HCT116 (cell line): ENCODE measurements at regions not wholly inside any gene's neighbourhood (a gene's known extent, or its start where the extent isn't known, plus 50 kb on each side); places are given as distances from the start of the nearest gene placed in this dataset.

Source experiments
- ATAC-seq: fragments of 200-7000 bp; cut with Tn5 transposase; 2 replicates; pipeline ENCODE4 v1.9.1; 2020; ENCODE audit warnings: mild to moderate bottlenecking, moderate library complexity
- BruUV-seq: library from RNA; stranded (reverse); fragments of 400-500 nt; replicated peaks from 2 replicates; lab custom pipeline; 2021; lab: Mats Ljungman, UMichigan
- CTCF ChIA-PET: fragments of 300-600 bp; sonication (Branson Sonifier 250); formaldehyde crosslinking; loops from one replicate; lab custom pipeline; 2021; ENCODE audit warnings: antibody characterized with exemption; lab: Charles Lee
- POLR2A ChIA-PET: fragments of 300-600, 350-600 bp; sonication (Branson Sonifier 250); formaldehyde crosslinking; loops from one replicate; lab custom pipeline; 2021; ENCODE audit warnings: antibody characterized with exemption; lab: Charles Lee
- RAD21 ChIA-PET, 2 experiments: fragments of 300-600 bp; sonication (Branson Sonifier 250); formaldehyde crosslinking; loops; one replicate each; lab custom pipeline; 2023; ENCODE audit warnings: low total read pairs in 2 of 2; ENCODE audit not compliant: uncharacterized antibody in 2 of 2, unreplicated experiment in 2 of 2, low non-redundant PET in 1 of 2; lab: Charles Lee
- DNase-seq: peaks from one replicate; pipeline ENCODE4 v3.0.0-alpha.2; 2010; ENCODE audit warnings: low read depth, low spot score
- H2AFZ ChIP-seq: fragments of 200-600 bp; shearing (Covaris generic), sonication (generic); 2 replicates; pipeline ENCODE4 v1.6.1; 2017; ENCODE audit warnings: low read depth, mixed run types, mixed read lengths, antibody characterized with exemption, low read length; ENCODE audit not compliant: poor library complexity, severe bottlenecking
- H3K27ac ChIP-seq: 2 replicates; pipeline ENCODE4 v1.5.1; 2012; ENCODE audit warnings: low read depth, low read length
- H3K27me3 ChIP-seq: fragments of 200-600 bp; sonication (generic); 2 replicates; pipeline ENCODE4 v1.6.1; 2016; ENCODE audit warnings: mixed run types, low read length, mixed read lengths; ENCODE audit not compliant: insufficient read depth
- H3K36me3 ChIP-seq, 2 experiments: fragments of 200-500 bp in 1 of 2; fragments of 200-600 bp in 1 of 2; sonication (Bioruptor generic) in 1 of 2; sonication (generic) in 1 of 2; 2 replicates each; pipeline versions ENCODE4 v1.5.1 to v1.6.1; 2014 to 2016; ENCODE audit warnings: low read length in 2 of 2, inconsistent platforms in 1 of 2, mixed read lengths in 1 of 2, mixed run types in 1 of 2; ENCODE audit not compliant: insufficient read depth in 2 of 2, control insufficient read depth in 1 of 2
- H3K4me1 ChIP-seq, 2 experiments: fragments of 200-600 bp in 1 of 2; sonication (generic) in 1 of 2; 2 replicates each; pipeline versions ENCODE4 v1.5.1 to v1.6.1; 2012 to 2017; ENCODE audit warnings: low read length in 2 of 2, inconsistent platforms in 1 of 2, mild to moderate bottlenecking in 1 of 2, mixed read lengths in 1 of 2, mixed run types in 1 of 2, moderate library complexity in 1 of 2; ENCODE audit not compliant: insufficient read depth in 2 of 2, control insufficient read depth in 1 of 2
- H3K4me2 ChIP-seq: fragments of 200-600 bp; sonication (generic); 2 replicates; pipeline ENCODE4 v1.6.1; 2017; ENCODE audit warnings: mixed run types, low read length, mixed read lengths
- H3K4me3 ChIP-seq, 2 experiments: fragments of 200-600 bp in 1 of 2; sonication (generic) in 1 of 2; replicated peaks in 1 of 2; 2 replicates each; pipeline ENCODE4 v1.5.1; 2011 to 2016; ENCODE audit warnings: low read length in 2 of 2, control low read depth in 1 of 2, low read depth in 1 of 2, mild to moderate bottlenecking in 1 of 2, mixed read lengths in 1 of 2, mixed run types in 1 of 2
- H3K79me2 ChIP-seq: fragments of 200-600 bp; sonication (generic); 2 replicates; pipeline ENCODE4 v1.6.1; 2017; ENCODE audit warnings: mild to moderate bottlenecking, mixed run types, low read length, moderate library complexity, mixed read lengths; ENCODE audit not compliant: insufficient read depth
- H3K9ac ChIP-seq: fragments of 200-600 bp; sonication (generic); 2 replicates; pipeline ENCODE4 v1.6.1; 2016; ENCODE audit warnings: low read length, mixed read lengths
- H3K9me2 ChIP-seq: fragments of 200-600 bp; sonication (generic), shearing (Covaris generic); 2 replicates; pipeline ENCODE4 v1.6.1; 2017; ENCODE audit warnings: mixed run types, mild to moderate bottlenecking, moderate library complexity; ENCODE audit not compliant: insufficient read depth
- H3K9me3 ChIP-seq, 2 experiments: fragments of 200-500 bp in 1 of 2; fragments of 200-600 bp in 1 of 2; sonication (Bioruptor generic) in 1 of 2; sonication (generic) in 1 of 2; 2 replicates each; pipeline ENCODE4 v1.6.1; 2014 to 2017; ENCODE audit warnings: low read length in 2 of 2, mixed read lengths in 2 of 2, inconsistent platforms in 1 of 2, low read depth in 1 of 2, mild to moderate bottlenecking in 1 of 2, mixed run types in 1 of 2, moderate library complexity in 1 of 2; ENCODE audit not compliant: control insufficient read depth in 1 of 2, insufficient read depth in 1 of 2
- H4K20me1 ChIP-seq: fragments of 200-600 bp; sonication (generic), shearing (Covaris generic); 2 replicates; pipeline ENCODE4 v1.6.1; 2017; ENCODE audit warnings: mixed run types, mild to moderate bottlenecking, moderate library complexity; ENCODE audit not compliant: insufficient read depth
- CEBPB ChIP-seq: IDR thresholded peaks from 2 replicates; pipeline ENCODE4 v1.6.1; 2012; ENCODE audit warnings: low read depth
- EGR1 ChIP-seq: IDR thresholded peaks from 2 replicates; pipeline ENCODE4 v1.6.1; 2012; ENCODE audit warnings: low read depth
- EZH2 ChIP-seq: fragments of 200-600 bp; sonication (generic); IDR thresholded peaks from 2 replicates; pipeline ENCODE4 v1.6.1; 2017; ENCODE audit warnings: antibody characterized with exemption, mixed run types
- MAX ChIP-seq: IDR thresholded peaks from 2 replicates; pipeline ENCODE4 v1.6.1; 2012
- SRF ChIP-seq: IDR thresholded peaks from 2 replicates; pipeline ENCODE4 v1.6.1; 2012; ENCODE audit warnings: low read depth
- YY1 ChIP-seq: IDR thresholded peaks from 2 replicates; pipeline ENCODE4 v1.6.1; 2011; ENCODE audit warnings: low read length, low read depth, moderate library complexity, mild to moderate bottlenecking; ENCODE audit not compliant: insufficient replicate concordance; ENCODE audit errors: extremely low read depth
- intact Hi-C: fragments of 100-400 bp; cut with micrococcal nuclease; formaldehyde crosslinking; loops from 2 replicates; pipeline ENCODE4 v1.10.0; 2022
- TF ChIP-seq, protein P1 (sequence below): IDR thresholded peaks from 2 replicates; pipeline ENCODE4 v1.6.1; 2012

DNA sequence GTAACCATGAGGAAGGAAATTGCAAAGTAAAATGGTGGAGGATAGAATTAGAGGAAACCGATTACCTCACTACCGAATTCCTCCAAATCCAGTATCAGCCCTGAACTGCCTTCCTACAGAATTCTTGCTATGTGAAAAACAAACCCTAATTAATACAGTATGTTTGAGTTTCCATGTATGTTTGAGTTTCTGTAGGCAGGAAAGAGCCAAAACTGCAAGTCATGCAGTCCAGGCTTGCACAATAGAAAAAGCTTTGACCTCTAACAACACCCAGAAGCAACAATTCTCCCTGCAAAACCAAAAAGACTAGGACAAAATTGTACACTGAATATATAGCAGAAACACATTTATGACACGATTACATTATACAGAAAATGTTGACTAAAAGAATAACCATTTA is 614.8 kb downstream of the DIPK2A start:
- no TSS peak for BruUV-seq
- Histone ChIP-seq H3K4me2 (no peak overlapping the region), H3K4me1 (no peaks in the 10 kb centered on the region), H3K9ac (no peak overlapping the region), H3K79me2 (no peaks in the 10 kb centered on the region), H3K27ac (no peak overlapping the region), H3K36me3 (no peaks in the 10 kb centered on the region), H3K27me3 (no peaks in the 10 kb centered on the region), H2AFZ (no peak overlapping the region), H3K9me2 (no peaks in the 10 kb centered on the region), H3K4me3 (no peak overlapping the region), H3K9me3 (no peaks in the 10 kb centered on the region), H4K20me1 (no peaks in the 10 kb centered on the region)
- ChIA-PET RAD21 (no interaction called here), CTCF (no interaction called here), POLR2A (no interaction called here)
- TF ChIP-seq, protein P1, sequence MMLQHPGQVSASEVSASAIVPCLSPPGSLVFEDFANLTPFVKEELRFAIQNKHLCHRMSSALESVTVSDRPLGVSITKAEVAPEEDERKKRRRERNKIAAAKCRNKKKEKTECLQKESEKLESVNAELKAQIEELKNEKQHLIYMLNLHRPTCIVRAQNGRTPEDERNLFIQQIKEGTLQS, result no peak
- TF ChIP-seq EGR1 (no peak), EZH2 (no peak), YY1 (no peak)
- ATAC-seq (no peak), DNase-seq (no peak)
- intact Hi-C loops, result no loop called here

GRCh38 chr3:144590854-144591253 is 619.2 kb downstream of the DIPK2A start:
- Histone ChIP-seq H3K9ac (no peak overlapping the region), H3K9me3 (no peaks in the 10 kb centered on the region), H3K27me3 (no peaks in the 10 kb centered on the region), H3K9me2 (no peaks in the 10 kb centered on the region), H4K20me1 (no peaks in the 10 kb centered on the region), H3K36me3 (no peaks in the 10 kb centered on the region)
- ChIA-PET CTCF (no interaction called here), RAD21 (no interaction called here)
- intact Hi-C loops, result no loop called here
- no peak for DNase-seq
- TF ChIP-seq SRF, result no peak
- no peak for TF ChIP-seq MAX
- TF ChIP-seq CEBPB, result no peak
- TF ChIP-seq, all 23 proteins: peak for 0
- H3K4me3 ChIP-seq, result no peak overlapping the region
- no peaks in the 10 kb centered on the region for H3K79me2 ChIP-seq
- no TSS peak for BruUV-seq
- no peak overlapping the region for H3K27ac ChIP-seq
- peak overlapping the region; percentile 19 for H2AFZ ChIP-seq
- H3K4me1 ChIP-seq, result no peaks in the 10 kb centered on the region
- ATAC-seq, result no peak
- POLR2A ChIA-PET, result no interaction called here
- H3K4me2 ChIP-seq, result no peak overlapping the region
